ENCODE measurements at regions not wholly inside any gene's neighbourhood (a gene's known extent, or its start where the extent isn't known, plus 50 kb on each side); places are given as distances from the start of the nearest gene placed in this dataset.

- TF ChIP-seq ZNF384 (IDR thresholded peaks at IDR 0.05) (no peak), PKNOX1 (IDR thresholded peaks at IDR 0.05) (no peak), NFRKB (IDR thresholded peaks at IDR 0.05) (no peak), FOXK2 (IDR thresholded peaks at IDR 0.05) (no peak), SP1 (IDR thresholded peaks at IDR 0.05) (no peak), SUZ12 (IDR thresholded peaks at IDR 0.05) (no peak), BHLHE40 (IDR thresholded peaks at IDR 0.05; ENCODE audit: borderline replicate concordance) (no peak), ELF4 (IDR thresholded peaks at IDR 0.05) (no peak), FOXM1 (IDR thresholded peaks at IDR 0.05; ENCODE audit: borderline replicate concordance) (no peak), L3MBTL2 (conservative IDR thresholded peaks at IDR 0.05) (no peak), ARNT (IDR thresholded peaks at IDR 0.05) (no peak), TARDBP (IDR thresholded peaks at IDR 0.05) (no peak)
These were observed 935.9 kb downstream of the C4orf33 start for GRCh38 chr4:130031858-130032257.

Measured in HEK293T (cell line).